ENCODE measurements at regions not wholly inside any gene's neighbourhood (a gene's known extent, or its start where the extent isn't known, plus 50 kb on each side); places are given as distances from the start of the nearest gene placed in this dataset.

DNA sequence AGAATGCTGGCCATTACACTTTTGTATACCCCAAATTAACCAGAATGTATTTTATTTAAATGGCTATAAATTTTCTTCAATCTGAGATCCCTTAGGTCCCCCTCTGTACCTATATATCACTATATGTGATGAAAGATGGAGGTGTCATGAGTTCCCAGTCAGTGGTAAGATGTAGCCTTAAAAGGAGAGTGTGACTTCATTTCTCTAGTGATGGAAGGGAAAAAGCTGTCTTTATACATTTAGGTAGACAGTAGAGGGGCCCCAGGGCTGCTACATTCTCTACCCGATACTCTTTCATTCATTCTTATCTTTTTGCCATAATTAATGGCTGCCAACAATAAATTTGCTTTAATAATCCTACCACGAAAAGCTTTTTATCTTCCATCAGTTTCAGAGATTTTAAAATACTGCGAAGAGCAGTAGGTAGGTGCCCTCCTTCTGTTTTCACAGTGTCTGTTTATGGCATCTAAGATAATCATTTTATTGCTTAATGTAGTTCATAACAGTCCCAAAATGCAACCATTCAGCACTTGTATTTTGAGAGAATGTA, 301.3 kb downstream of the ZNF608 start:
- H3K4me3 Mint-ChIP-seq: no peak overlapping the region
- DNase-seq: no peak
- peaks cover 0 to 4% (median 0%) of the 10 kb centered on the region in 3 donors for H3K27me3 Mint-ChIP-seq (ENCODE audit: low read depth in 3 of 3)
- no peaks in the 10 kb centered on the region for H3K36me3 Mint-ChIP-seq
- H3K27ac Mint-ChIP-seq: no peak overlapping the region
- H3K9me3 Mint-ChIP-seq: no peaks in the 10 kb centered on the region
- no peaks in the 10 kb centered on the region for H3K4me1 Mint-ChIP-seq

DNA sequence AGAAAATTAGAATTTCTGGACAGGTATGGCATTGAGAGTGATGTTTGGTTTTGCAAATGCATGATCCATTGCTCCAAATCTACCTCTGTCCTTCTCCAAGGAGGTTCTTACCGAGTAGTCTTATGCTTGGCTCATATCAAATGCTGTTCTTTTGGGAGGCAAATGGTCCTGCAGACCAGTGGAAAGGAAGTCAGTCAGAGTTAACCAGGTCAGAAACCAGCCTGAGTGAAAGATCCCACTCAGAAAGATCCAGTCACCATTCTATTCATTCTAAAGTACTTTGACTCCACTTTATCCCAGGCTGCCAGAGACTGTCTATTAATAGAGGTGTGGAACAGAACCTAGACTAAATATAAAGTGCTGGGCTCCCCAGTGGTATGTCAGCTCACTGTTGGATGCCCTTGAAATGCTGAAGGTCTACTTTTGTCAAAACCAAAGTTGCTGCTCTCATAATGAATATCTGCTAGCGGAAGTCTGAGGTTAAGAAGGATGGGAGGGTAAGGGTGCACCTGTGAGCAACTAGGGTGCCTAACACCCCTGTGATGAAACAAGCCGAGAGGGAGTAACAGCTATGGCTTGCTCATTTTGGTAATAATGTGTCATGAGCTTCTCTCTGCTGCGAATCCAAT, 302.2 kb downstream of the ZNF608 start:
- Mint-ChIP-seq H3K27ac (no peak overlapping the region), H3K9me3 (no peaks in the 10 kb centered on the region), H3K4me3 (no peak overlapping the region)

DNA sequence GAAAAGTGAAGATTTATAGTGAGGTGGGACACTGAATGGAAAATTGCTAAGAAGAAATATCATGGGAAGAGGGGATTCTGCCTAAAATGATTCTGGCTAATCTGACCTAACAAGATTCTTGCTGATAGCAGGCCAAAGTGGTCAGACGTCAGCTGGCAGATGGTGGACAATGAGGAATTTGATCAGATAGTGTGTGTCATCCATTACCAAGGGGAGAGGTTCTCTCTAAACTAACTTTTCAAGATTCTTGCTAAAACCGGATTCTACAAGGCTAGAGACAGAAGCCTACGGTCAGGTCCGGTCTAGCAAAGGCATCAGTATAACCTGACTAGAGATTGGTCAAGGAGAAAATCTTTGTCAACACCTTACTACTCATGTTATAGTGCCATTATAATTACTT, 306.0 kb downstream of the ZNF608 start:
- Mint-ChIP-seq H3K4me3 (no peak overlapping the region), H3K4me1 (no peaks in the 10 kb centered on the region), H3K9me3 (no peaks in the 10 kb centered on the region), H3K27ac (no peak overlapping the region), H3K36me3 (no peaks in the 10 kb centered on the region), H3K27me3 (ENCODE audit: low read depth in 3 of 3) (peaks cover 0 to 3% (median 2%) of the 10 kb centered on the region in 3 donors)
- no peak for DNase-seq

More for the DNA sequence above, 302.2 kb downstream of the ZNF608 start:
- Mint-ChIP-seq H3K4me1 (no peaks in the 10 kb centered on the region), H3K36me3 (no peaks in the 10 kb centered on the region), H3K27me3 (ENCODE audit: low read depth in 3 of 3) (peaks cover 0 to 4% (median 0%) of the 10 kb centered on the region in 3 donors)
- DNase-seq: no peak

DNA sequence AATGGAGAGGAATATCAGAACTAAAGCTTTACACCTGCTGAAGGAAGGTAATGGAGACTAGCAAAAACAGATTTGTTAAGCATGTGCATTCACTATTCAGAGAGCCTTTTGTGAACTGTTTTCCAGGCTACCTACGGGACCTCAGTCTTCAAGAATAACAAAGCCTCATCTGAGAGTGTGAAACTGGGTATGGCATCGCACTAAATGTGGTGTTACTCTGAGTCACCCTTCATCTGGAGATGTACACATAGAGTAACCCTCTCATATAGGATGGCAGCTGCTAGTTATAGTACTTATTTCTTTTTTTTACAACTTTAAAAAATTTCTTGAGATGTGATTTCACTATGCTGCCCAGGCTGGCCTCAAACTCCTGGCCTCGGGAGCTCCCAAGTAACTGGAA, 306.8 kb downstream of the ZNF608 start:
- H3K9me3 Mint-ChIP-seq: peaks cover 0 to 5% (median 0%) of the 10 kb centered on the region in 6 donors
- no peak overlapping the region for H3K27ac Mint-ChIP-seq
- no peaks in the 10 kb centered on the region for H3K4me1 Mint-ChIP-seq
- H3K27me3 Mint-ChIP-seq (ENCODE audit: low read depth in 3 of 3): peaks cover 0 to 3% (median 2%) of the 10 kb centered on the region in 3 donors
- no peak for DNase-seq
- H3K36me3 Mint-ChIP-seq: no peaks in the 10 kb centered on the region
- no peak overlapping the region for H3K4me3 Mint-ChIP-seq

DNA sequence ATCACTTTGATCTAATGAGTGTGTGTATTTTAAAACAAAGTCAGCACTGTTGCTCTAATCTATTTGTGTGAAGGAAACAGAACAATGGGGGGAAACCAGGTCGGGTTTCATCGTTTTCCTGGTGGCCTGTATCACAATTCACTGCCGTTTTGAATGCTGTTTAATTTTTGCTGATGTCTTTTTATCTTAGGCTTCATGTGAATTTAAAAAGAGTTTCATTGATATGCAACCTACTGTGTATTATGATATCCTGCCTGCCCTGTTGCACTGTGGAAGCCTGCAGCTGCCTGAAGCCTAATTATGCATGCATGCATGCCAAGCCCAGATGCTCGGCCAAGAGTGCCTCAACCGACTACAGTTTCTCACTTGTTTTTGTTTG, 307.5 kb downstream of the ZNF608 start:
- Mint-ChIP-seq H3K9me3 (peaks cover 0 to 5% (median 0%) of the 10 kb centered on the region in 6 donors), H3K4me3 (no peak overlapping the region), H3K4me1 (no peaks in the 10 kb centered on the region), H3K36me3 (no peaks in the 10 kb centered on the region), H3K27ac (no peak overlapping the region), H3K27me3 (ENCODE audit: low read depth in 3 of 3) (peaks cover 0 to 3% (median 2%) of the 10 kb centered on the region in 3 donors)
- no peak for DNase-seq

DNA sequence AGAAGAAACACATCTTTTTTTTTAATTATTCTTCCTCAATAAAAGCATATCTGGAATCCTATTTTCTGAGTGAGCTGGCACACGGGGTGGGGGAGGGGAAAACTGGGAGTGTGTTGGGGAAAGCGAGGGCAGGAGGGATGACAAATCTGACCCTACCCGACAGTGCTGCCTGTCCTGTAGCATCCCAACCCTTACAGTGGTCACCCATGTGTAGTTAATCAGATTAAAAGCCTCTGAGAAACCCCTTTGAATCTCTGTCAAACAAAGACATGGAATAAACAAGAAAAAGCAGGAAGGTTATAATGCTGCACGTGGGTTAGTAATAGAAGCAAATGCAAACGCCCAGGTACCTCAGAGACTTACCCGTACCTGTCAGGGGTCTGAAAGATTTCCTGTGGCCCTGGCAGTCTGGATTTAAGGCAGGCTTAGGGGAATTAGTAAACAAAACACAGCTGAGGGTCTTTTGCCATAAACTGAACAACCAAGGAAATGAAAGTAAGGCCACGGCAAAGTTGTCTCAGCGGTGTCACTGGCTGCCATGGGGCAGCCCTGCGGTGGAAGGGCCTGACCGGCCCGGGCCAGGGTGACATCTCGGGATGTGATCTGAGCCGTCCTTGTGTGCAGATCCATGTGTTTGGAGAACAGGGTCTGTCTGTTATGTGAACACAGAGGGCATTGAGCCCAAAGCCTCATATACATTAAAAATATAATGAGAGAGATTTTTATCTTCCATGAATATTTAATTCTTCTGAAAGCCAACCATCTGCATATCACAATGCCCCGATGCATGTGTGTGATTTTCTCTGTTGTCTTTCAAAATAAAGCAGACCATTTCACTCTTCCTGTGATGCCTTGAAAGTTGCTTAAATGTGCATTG, 308.2 kb downstream of the ZNF608 start:
- Mint-ChIP-seq H3K9me3 (peaks cover 0 to 8% (median 2%) of the 10 kb centered on the region in 6 donors), H3K36me3 (no peaks in the 10 kb centered on the region), H3K27me3 (ENCODE audit: low read depth in 3 of 3) (peaks cover 0 to 4% (median 3%) of the 10 kb centered on the region in 3 donors), H3K4me1 (no peaks in the 10 kb centered on the region), H3K27ac (no peak overlapping the region), H3K4me3 (no peak overlapping the region)
- no peak for DNase-seq

DNA sequence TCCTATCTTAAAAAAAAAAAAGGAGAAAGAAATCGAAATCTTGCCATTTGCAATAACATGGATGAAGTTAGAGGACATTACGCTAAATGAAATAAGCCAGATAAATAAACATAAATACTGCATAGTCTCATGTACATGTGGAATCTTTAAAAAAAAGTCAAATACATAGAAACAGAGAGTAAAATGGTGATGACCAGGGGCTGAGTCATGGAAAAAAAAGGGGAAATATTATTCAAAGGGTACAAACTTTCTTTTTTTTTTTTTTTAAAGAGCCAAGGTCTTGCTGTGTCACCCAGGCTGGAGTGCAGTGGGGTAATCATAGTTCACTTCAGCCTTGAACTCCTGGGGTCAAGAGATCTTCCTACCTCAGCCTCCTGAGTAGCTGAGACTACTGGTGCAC, 310.1 kb downstream of the ZNF608 start:
- Mint-ChIP-seq H3K27me3 (ENCODE audit: low read depth in 3 of 3) (peaks cover 0 to 4% (median 3%) of the 10 kb centered on the region in 3 donors), H3K36me3 (no peaks in the 10 kb centered on the region), H3K27ac (no peak overlapping the region), H3K4me3 (no peak overlapping the region), H3K9me3 (peaks cover 0 to 8% (median 2%) of the 10 kb centered on the region in 6 donors), H3K4me1 (no peaks in the 10 kb centered on the region)
- DNase-seq: no peak

DNA sequence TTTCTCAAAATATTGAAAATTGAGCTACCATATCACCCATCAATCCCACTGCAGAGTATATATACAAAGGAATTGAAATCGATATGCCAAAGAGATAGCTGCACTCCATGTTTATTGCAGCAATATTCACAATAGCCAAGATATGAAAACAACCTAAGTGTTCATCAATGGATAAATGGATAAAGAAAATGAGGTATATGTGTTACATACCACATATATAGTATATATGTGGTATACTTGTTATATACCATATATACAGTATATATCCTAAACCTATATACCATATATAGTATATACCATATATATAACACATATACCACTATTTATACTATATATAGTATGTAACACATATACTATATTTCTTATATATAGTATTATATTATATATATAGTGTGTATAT, 313.3 kb downstream of the ZNF608 start:
- no peaks in the 10 kb centered on the region for H3K36me3 Mint-ChIP-seq
- no peak overlapping the region for H3K27ac Mint-ChIP-seq
- no peak for DNase-seq
- H3K4me1 Mint-ChIP-seq: no peaks in the 10 kb centered on the region
- no peak overlapping the region for H3K4me3 Mint-ChIP-seq
- H3K9me3 Mint-ChIP-seq: peaks cover 2 to 22% (median 8%) of the 10 kb centered on the region in 6 donors
- H3K27me3 Mint-ChIP-seq (ENCODE audit: low read depth in 3 of 3): peaks cover 2 to 6% (median 4%) of the 10 kb centered on the region in 3 donors

DNA sequence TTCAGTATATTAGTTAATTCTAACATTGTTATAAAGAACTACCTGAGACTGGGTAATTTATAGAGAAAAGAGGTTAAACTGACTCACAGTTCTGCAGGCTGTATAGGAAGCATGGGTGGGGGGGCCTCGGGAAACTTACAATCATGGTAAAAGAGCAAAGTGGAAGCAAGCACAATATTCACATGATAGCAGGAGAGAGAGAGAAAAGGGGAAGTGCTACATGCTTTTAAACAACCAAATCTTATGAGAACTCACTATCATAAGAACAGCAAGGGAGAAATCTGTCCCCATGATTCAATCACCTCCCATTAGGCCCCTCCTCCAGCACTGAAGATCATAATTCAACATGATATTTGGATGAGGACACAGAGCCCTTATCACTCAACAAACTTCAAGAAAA, 324.9 kb downstream of the ZNF608 start:
- H3K36me3 Mint-ChIP-seq: peaks cover 0 to 6% (median 4%) of the 10 kb centered on the region in 3 donors
- H3K27ac Mint-ChIP-seq: no peak overlapping the region
- H3K27me3 Mint-ChIP-seq (ENCODE audit: low read depth in 3 of 3): peaks cover 0 to 5% (median 2%) of the 10 kb centered on the region in 3 donors
- no peaks in the 10 kb centered on the region for H3K4me1 Mint-ChIP-seq
- no peak for DNase-seq
- H3K9me3 Mint-ChIP-seq: peaks cover 7 to 31% (median 10%) of the 10 kb centered on the region in 6 donors
- H3K4me3 Mint-ChIP-seq: no peak overlapping the region

DNA sequence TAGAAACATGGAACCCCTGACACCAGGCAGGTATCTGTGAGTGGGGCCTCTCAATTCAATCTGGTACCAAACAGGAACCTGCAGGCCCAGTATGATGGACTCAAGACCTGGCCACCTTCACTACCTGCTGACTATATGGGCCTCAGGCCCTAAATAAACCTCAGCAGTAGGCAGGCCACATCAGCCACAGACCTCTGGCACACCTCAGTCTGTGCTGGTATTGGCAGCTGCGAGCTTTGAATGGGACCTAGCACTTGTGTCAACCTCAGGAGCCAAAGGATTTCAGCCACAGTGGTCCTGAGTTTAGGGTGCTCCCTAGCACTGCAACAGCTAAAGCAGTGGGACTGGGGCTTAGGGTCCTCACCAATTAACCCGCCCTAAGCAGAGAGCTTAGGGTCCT, 325.5 kb downstream of the ZNF608 start:
- no peak overlapping the region for H3K4me3 Mint-ChIP-seq

DNA sequence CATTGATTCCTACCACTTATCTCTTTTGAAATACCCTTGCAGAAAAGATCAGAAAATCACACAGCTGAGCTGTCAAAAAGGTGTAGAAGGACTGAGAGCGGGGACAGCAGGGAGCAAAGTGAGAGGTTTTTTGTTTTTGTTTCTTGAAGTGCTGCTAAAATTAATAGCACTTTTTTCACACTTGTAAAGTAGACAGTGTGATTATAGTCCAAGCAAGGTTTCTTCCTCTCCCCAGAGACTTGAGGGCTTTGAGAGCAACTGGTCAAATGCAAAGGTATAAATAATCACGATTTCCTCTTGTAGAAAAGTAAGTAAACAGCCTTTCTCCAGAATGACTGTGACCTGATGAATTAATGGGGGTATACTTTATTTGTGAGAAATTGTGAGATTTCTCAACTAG, 326.9 kb downstream of the ZNF608 start:
- Mint-ChIP-seq H3K9me3 (peaks cover 5 to 23% (median 9%) of the 10 kb centered on the region in 6 donors), H3K27ac (no peak overlapping the region), H3K4me1 (no peaks in the 10 kb centered on the region), H3K27me3 (ENCODE audit: low read depth in 3 of 3) (peaks cover 0 to 2% (median 0%) of the 10 kb centered on the region in 3 donors), H3K4me3 (no peak overlapping the region), H3K36me3 (peaks cover 0 to 6% (median 4%) of the 10 kb centered on the region in 3 donors)
- no peak for DNase-seq

More for the DNA sequence above, 325.5 kb downstream of the ZNF608 start:
- Mint-ChIP-seq H3K4me1 (no peaks in the 10 kb centered on the region), H3K9me3 (peaks cover 5 to 33% (median 9%) of the 10 kb centered on the region in 6 donors), H3K27me3 (ENCODE audit: low read depth in 3 of 3) (peaks cover 0 to 3% (median 2%) of the 10 kb centered on the region in 3 donors), H3K27ac (no peak overlapping the region), H3K36me3 (peaks cover 0 to 6% (median 4%) of the 10 kb centered on the region in 3 donors)
- no peak for DNase-seq

DNA sequence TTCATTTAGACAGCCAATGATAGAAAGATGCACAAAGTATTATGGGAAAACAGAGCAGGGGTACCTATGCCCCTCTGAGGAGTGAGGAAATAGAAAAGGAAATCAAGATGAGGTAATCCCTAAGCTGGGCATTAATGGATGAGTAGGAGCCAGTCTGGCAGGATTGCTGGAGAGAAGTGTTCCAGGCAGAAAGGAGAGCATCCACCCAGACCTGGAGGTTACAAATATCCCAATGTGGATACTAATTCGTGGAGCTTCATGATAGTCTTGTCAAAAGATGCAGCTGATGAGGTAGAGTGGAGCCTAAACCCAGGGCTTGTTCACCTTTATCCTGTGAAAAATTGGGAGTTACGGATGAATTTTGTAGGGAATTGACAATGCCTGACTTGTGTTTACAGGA, 328.0 kb downstream of the ZNF608 start:
- Mint-ChIP-seq H3K4me3 (no peak overlapping the region), H3K27me3 (ENCODE audit: low read depth in 3 of 3) (peaks cover 0 to 2% (median 0%) of the 10 kb centered on the region in 3 donors), H3K27ac (no peak overlapping the region), H3K36me3 (peaks cover 0 to 6% (median 4%) of the 10 kb centered on the region in 3 donors), H3K9me3 (peaks cover 5 to 17% (median 7%) of the 10 kb centered on the region in 6 donors), H3K4me1 (no peaks in the 10 kb centered on the region)
- no peak for DNase-seq

DNA sequence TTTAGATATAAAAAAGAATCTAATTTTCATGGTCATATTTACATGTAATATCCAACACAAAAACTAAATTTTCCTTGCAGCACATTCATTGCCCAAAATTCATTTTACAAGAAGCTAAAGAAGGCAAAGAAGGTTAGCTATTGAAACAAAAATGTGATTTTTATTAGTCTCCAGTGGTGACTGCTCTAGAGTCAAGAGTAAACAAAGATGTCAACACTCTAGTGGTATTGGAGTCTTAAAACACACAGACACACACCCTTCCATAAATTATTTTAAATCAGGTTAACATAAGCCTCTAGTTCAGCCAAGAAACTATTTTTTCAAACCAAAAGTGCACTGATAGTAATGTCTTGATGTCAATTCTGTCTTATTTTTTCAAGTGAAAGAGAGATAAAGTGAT, 329.2 kb downstream of the ZNF608 start:
- peaks cover 0 to 4% (median 4%) of the 10 kb centered on the region in 3 donors for H3K36me3 Mint-ChIP-seq
- no peak for DNase-seq
- H3K4me1 Mint-ChIP-seq: no peaks in the 10 kb centered on the region
- H3K27ac Mint-ChIP-seq: no peak overlapping the region
- peaks cover 0 to 2% (median 0%) of the 10 kb centered on the region in 3 donors for H3K27me3 Mint-ChIP-seq (ENCODE audit: low read depth in 3 of 3)
- peaks cover 2 to 24% (median 4%) of the 10 kb centered on the region in 6 donors for H3K9me3 Mint-ChIP-seq
- H3K4me3 Mint-ChIP-seq: no peak overlapping the region

DNA sequence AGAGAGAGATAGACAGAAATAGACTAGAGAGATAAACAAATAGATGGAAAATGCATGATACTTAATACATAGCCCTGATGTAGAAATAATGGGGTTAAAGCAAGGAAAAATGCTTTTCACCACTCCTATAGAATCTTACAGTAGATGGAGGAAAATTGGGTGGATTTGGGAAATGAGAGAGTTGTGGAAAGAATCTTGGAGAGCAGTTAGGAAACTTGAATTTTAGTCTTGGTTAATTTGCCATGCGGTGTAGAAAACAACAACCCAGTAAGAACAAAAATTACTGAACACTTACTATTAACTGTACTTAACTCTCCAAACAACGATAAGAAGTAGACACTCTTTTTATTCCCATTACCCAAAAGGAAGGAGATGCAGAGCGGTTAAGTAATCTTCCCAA, 329.8 kb downstream of the ZNF608 start:
- H3K4me1 Mint-ChIP-seq: no peaks in the 10 kb centered on the region
- DNase-seq: no peak
- H3K27ac Mint-ChIP-seq: no peak overlapping the region
- peaks cover 0 to 19% (median 2%) of the 10 kb centered on the region in 6 donors for H3K9me3 Mint-ChIP-seq
- H3K36me3 Mint-ChIP-seq: peaks cover 0 to 4% (median 0%) of the 10 kb centered on the region in 3 donors
- no peak overlapping the region for H3K4me3 Mint-ChIP-seq
- H3K27me3 Mint-ChIP-seq (ENCODE audit: low read depth in 3 of 3): peaks cover 0 to 2% (median 0%) of the 10 kb centered on the region in 3 donors

Measured in immature natural killer cell (primary cell).